ENCODE measurements at regions not wholly inside any gene's neighbourhood (a gene's known extent, or its start where the extent isn't known, plus 50 kb on each side); places are given as distances from the start of the nearest gene placed in this dataset.

DNA sequence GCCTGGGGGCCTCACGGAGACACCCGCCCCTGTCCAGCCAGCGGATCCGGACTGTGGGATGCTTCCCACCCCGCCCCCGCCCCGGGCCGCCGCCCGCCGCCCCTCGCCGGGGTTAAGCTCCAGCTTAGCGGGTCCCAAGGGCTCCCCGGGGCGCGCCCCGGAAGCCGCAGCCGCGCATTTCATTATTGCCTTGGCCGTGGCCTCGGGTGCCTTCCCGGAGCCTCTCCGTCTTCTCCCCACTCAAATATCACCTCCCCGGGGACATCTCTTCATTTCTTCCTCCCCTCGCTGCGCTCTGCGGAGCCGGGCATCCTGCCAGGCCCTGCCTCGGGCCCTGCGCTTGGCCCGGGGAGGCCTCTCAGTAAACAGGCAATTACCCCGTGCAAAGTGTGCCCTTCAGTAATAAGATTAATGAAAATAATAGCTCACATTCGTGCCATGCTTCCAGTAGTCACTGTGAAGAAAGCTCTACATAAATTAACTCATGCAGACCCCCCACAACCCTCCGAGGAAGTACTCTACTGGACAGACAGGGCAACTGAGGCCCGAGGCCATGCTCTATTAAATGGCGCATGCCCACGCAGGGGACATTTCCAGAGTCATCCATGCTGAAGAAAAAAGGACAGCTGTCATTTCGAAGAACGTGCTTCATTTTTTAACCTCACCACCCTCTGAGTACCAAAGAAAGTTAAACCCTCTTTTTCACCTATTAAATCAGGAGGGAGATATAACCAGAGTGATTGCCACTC, 49.9 kb upstream of the LAPTM5 start:
- no peak for TF ChIP-seq CTCF (IDR thresholded peaks at IDR 0.05; ENCODE audit: control insufficient read depth, insufficient read depth, low read depth, low read length, missing control alignments)
- DNase-seq (ENCODE audit: low read depth): no peak
- H3K4me3 ChIP-seq (ENCODE audit: control insufficient read depth, low read depth, low read length): no peak overlapping the region
